Transverse colon (tissue), 4 donors: ENCODE measurements at regions not wholly inside any gene's neighbourhood (a gene's known extent, or its start where the extent isn't known, plus 50 kb on each side); places are given as distances from the start of the nearest gene placed in this dataset.

Experiments used
- CTCF ChIP-seq, 5 experiments: fragments of 200-600 bp in 3 of 5; fragments of 450-650 bp in 2 of 5; sonication (generic) in 3 of 5; IDR thresholded peaks; 1 replicate in 2 of 5; 2 replicates in 3 of 5; pipeline ENCODE4 v1.5.1; 2016 to 2017; ENCODE audit warnings: antibody characterized with exemption in 5 of 5, inconsistent platforms in 3 of 5, mild to moderate bottlenecking in 2 of 5, moderate library complexity in 1 of 5
- POLR2A ChIP-seq: fragments of 450-650 bp; IDR thresholded peaks from one replicate; pipeline ENCODE4 v1.6.1; 2016; ENCODE audit warnings: antibody characterized with exemption, mild to moderate bottlenecking, moderate library complexity
- POLR2AphosphoS5 ChIP-seq, 3 donors: sonication (generic); formaldehyde crosslinking; IDR thresholded peaks; one replicate each; pipeline ENCODE4 v1.6.1; 2016; ENCODE audit warnings: antibody characterized with exemption in 3 of 3

GRCh38 chr1:187638733-187639434, 810.1 kb downstream of the PLA2G4A start:
- TF ChIP-seq CTCF (IDR thresholded peaks at IDR 0.05) = no peak
- TF ChIP-seq POLR2A = no peak
- TF ChIP-seq POLR2AphosphoS5 (IDR thresholded peaks at IDR 0.05) = no peak
